Ramos (cell line): ENCODE measurements at regions not wholly inside any gene's neighbourhood (a gene's known extent, or its start where the extent isn't known, plus 50 kb on each side); places are given as distances from the start of the nearest gene placed in this dataset.
"Not testable (repeated sequence)": the region's sequence is repeated elsewhere in the genome, so short reads cannot be mapped to it uniquely, and the experiment has no call there.

ENCODE experiments used
- in situ Hi-C: fragments of 300-500 bp; cut with MboI; formaldehyde crosslinking; loops from one replicate; pipeline ENCODE4 v1.14.3; 2022; ENCODE audit warnings: low sequenced_read_pairs; ENCODE audit not compliant: unreplicated experiment

GRCh38 chr15:95153201-95153600 is 921.8 kb downstream of the MCTP2 start:
- in situ Hi-C loops, result not testable (repeated sequence)

- in situ Hi-C loops, result no loop called here
Measured at GRCh38 chr15:95160316-95160715, 929.0 kb downstream of the MCTP2 start.

DNA sequence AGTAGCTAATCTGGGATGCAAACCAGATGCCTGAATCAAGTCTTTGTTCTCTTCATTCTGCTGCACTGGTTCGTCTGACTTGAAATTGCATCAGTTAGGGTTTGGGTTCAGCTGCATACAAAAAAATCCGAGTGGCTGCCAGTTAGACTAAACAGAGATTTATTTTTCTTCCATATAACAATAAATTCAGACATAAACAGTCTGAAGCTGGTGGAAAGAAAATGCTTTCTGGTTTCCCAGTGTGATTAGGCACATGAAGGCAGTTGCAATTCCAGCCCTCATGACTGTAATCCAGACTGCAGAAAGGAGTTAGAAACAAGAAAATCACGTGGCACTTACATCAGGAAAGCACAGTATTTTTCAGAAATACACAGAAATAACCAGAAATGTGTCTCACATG is 930.7 kb downstream of the MCTP2 start:
- in situ Hi-C loops, result no loop called here

GRCh38 chr15:95162531-95162930 is 931.2 kb downstream of the MCTP2 start:
- in situ Hi-C loops, result no loop called here

DNA sequence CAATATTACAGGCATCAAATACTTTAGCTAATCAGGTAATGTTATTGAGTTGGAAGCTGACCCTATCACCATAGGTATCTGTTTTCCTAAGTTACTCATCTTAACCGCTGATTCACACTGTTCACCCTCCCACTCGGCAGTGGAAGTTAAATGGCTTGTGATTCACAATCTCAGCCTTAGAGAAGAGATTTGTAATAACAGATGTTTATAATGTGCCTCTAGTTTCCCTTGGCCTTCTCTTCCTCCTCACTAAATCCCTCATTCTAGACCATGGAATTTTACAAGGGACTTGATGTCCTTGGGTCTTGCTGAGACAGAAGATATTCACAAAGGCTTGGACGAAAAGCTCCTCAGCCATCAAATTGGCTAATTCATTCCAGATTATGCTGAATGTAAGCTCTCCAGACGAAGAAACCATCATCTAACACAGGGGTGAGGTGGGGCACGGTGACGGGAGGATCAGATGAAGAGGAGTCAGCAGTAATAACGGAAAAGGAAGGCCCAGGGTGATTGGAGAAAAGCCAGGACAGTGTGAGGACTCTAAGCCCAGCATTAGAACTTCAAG is 931.7 kb downstream of the MCTP2 start:
- in situ Hi-C loops, result no loop called here

DNA sequence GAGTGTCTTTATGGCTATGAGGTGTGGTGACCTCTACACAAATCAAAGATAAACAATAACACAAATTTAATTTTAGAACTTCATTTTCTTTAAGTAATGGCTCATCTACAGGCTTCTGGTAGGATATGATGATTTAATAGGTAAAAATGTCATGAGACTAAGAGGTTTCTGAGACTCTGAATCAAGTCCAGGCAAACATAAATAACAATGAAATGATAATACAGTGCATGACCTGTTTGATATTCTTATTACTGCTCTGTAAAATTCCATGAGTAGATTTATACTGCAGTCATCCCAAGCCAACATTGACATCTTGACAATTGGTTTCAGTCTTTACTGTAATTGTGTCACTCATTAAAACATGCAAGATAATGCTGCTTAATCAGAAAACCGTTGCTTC is 936.8 kb downstream of the MCTP2 start:
- in situ Hi-C loops, result no loop called here

DNA sequence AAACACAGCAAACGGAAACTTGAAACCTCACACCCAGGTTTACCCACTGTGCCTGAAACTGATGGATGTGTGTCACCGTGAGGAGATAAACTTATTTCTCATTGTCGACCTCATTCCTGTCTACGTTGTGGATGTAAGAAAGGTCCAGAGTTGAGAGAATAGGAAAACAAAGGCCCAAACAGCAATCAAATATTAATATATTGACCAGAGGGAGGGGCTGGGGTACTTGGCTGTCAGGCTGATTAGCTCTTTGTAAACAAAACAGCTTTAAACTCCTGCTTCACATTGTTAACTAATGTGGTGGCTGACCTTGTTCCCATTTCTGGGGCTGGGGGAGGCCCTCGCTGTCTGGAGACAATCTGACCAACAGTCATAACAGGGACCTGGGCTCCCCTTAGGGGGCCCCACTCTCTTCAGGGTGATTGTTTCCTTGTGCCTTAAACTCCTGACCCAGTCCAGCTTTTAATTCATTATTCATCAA is 937.6 kb downstream of the MCTP2 start:
- in situ Hi-C loops, result no loop called here

DNA sequence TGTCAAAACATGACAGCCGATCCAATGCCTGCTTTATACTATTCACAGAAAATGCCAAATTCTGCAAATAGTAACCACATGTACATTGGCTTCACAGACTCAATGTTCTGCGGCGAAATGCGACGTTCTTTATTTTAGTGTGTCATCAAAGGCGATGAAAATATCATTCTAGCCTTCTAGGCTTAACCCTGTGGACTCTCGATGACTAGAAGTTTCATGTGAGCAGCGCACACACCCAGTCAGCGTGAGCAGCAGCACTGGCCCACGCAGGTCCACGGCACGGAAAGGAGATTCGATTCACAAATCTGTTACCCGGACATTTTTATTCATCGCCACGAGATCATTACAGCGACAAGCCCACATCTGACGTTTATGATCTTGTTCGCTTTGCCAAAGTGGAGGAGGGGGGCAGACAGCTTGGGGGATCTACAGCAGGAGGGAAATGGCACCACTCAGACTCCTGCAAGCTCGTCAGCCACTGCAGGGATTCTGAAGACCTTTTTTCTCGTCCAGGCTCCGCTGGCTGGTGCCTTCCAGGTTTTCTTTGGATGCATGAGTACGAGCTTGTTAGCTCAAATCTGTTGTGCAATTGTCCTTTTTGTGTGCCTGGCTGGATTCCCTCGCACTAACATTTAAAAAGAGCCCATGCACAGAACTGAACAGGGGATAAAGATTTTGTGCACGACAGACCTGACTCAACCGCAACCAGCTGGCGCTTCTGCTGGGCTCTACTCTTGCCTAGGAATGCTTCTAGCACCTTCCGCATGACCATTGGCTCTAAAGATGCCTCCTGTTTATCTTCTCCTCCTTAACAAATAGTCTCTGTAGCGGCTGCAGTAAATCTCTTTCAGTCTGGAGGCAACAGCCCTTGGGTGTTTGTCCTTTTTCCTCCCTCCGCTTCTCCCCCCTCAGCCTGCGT is 938.4 kb downstream of the MCTP2 start:
- in situ Hi-C loops, result no loop called here

DNA sequence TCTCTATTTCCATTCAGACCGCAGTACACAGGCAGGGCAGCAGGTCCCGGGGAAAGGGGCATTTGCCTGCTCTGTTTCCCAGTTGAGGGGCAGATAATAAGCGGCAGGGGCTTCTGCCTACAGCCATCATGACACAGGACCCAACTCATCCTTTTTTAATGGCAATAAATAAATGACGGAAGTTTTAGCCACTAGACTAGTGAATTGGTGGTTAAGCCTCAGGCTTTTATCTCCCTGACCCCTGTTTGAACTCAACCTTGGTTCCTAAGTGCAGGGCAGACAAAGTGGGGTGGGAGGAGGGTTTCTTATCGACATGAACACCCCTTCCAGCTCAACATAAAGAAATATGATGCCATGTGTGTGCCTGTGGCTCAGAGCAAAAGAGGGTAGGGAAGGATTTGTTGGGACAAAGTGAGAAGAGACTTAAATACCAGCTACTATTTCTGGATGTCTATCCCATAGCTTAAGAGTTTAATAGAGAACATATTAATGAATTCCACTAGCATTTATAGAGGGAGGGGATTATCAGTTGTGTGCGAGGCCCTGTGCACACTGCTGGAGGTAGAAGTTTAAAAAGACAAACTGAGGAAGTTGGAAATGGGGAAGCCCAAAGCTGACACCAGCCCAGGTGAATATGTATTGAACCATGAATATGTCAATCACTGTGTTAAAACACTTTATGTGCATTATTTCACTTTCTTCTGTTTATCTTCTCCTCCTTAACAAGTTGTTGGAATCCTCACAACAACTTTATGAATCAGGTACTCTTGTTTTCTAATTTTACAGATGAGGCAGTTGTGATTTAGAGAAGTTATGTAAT is 939.4 kb downstream of the MCTP2 start:
- in situ Hi-C loops, result no loop called here

GRCh38 chr15:95171564-95171963 is 940.2 kb downstream of the MCTP2 start:
- in situ Hi-C loops, result no loop called here

GRCh38 chr15:95174301-95175259 is 943.2 kb downstream of the MCTP2 start:
- in situ Hi-C loops, result no loop called here

- in situ Hi-C loops, result no loop called here
Measured at GRCh38 chr15:95175914-95176658, 944.7 kb downstream of the MCTP2 start.

DNA sequence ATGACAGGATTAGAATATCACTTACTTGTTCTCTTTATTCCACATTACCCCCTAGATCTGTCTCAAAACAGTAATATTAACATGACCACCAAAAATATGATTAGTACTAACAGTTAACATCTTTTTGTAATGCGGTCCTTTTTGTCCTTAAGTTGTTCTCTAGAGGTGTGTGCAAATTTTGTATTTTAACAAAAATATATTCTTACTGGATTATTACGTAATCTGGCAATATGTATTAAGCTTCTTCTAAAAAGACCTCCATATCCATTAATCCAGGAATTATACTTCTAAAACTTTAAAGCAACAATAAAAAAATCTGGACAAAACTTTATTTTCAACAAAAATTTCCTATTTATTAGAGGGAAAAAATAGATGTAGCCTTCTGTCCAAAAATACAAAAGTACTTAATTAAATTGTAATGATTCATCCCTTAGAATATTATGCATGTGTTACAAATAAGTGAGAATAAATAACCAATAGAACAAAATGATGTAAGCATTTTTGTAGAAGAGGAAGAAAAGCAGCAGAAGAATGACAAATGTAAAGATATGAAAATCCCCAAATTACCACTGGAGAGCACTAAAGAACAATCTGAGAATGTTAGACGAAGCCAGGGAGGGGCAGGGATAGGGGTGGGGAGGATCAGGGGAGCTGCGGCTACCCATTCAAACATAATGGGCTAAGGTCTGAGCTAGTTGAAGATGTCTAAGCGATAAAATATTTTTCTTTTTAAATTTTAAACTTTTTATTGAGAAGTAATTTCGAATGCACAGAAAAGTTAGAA is 945.6 kb downstream of the MCTP2 start:
- in situ Hi-C loops, result no loop called here

- in situ Hi-C loops, result no loop called here
Measured at GRCh38 chr15:95180530-95180929, 949.2 kb downstream of the MCTP2 start.

- in situ Hi-C loops, result no loop called here
Measured at GRCh38 chr15:95182091-95182490, 950.7 kb downstream of the MCTP2 start.

- in situ Hi-C loops, result no loop called here
Measured at GRCh38 chr15:95192923-95193322, 961.6 kb downstream of the MCTP2 start.

GRCh38 chr15:95194746-95195145 is 963.4 kb downstream of the MCTP2 start:
- in situ Hi-C loops, result no loop called here

DNA sequence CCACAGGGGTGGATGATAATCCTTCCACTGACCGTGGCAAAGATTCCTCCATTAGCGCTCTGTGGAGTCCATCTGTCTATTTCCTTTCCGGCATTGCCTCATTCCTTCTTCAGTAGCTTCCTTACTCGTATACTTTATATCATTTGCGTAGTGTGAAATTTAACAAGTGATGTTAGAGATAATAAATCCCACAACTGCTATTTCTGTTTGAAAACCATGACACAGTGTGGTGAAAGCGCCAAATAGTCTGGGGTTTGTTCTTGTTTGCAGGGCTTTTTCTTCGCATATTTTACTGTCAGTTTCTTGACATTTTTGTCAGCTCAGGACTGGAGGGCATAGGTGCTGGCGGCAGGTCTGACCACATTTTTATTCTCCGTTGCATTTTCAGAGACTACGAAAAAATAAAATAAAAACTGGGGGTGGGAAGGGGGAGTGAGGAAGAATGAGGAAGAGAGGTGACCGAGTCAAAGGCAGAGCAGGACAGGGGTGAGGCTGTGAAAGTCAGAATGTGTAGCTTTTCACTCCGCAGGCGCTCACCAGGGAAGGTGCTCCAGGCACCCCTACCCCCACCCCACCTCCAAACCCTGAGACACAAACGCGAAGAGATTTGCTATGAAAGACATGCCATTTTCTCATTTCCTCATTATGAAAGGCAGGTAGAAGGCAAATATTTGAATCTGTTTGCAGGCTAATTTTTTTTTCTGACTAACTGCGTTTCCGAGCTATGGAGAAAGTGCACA is 965.0 kb downstream of the MCTP2 start:
- in situ Hi-C loops, result no loop called here
